ENCODE measurements at regions not wholly inside any gene's neighbourhood (a gene's known extent, or its start where the extent isn't known, plus 50 kb on each side); places are given as distances from the start of the nearest gene placed in this dataset.
"Not testable (repeated sequence)": the region's sequence is repeated elsewhere in the genome, so short reads cannot be mapped to it uniquely, and the experiment has no call there.

- DNase-seq (ENCODE audit: low read depth), result no peak
Measured at GRCh38 chr17:45649796-45650195, 134.3 kb upstream of the CRHR1 start.

GRCh38 chr17:45650561-45650960 lies 133.6 kb upstream of the CRHR1 start:
- DNase-seq (ENCODE audit: low read depth), result no peak

- no peak for DNase-seq (ENCODE audit: low read depth)
Measured at GRCh38 chr17:45651145-45651709, 132.9 kb upstream of the CRHR1 start.

GRCh38 chr17:45653616-45654015 lies 130.5 kb upstream of the CRHR1 start:
- no peak for DNase-seq (ENCODE audit: low read depth)

GRCh38 chr17:45656527-45657181 lies 127.5 kb upstream of the CRHR1 start:
- DNase-seq (ENCODE audit: low read depth), result no peak

GRCh38 chr17:45660474-45660873 lies 123.6 kb upstream of the CRHR1 start:
- no peak for DNase-seq (ENCODE audit: low read depth)

GRCh38 chr17:45662432-45662831 lies 121.7 kb upstream of the CRHR1 start:
- DNase-seq (ENCODE audit: low read depth), result no peak

GRCh38 chr17:45663772-45664171 lies 120.3 kb upstream of the CRHR1 start:
- no peak for DNase-seq (ENCODE audit: low read depth)

GRCh38 chr17:45664921-45665320 lies 119.2 kb upstream of the CRHR1 start:
- DNase-seq (ENCODE audit: low read depth), result peak; percentile 40

- DNase-seq (ENCODE audit: low read depth), result no peak
Measured at GRCh38 chr17:45666046-45666600, 118.0 kb upstream of the CRHR1 start.

- no peak for DNase-seq (ENCODE audit: low read depth)
Measured at GRCh38 chr17:45666641-45667040, 117.5 kb upstream of the CRHR1 start.

GRCh38 chr17:45667591-45668171 lies 116.4 kb upstream of the CRHR1 start:
- DNase-seq (ENCODE audit: low read depth), result no peak

- DNase-seq (ENCODE audit: low read depth), result no peak
Measured at GRCh38 chr17:45668316-45668715, 115.8 kb upstream of the CRHR1 start.

- DNase-seq (ENCODE audit: low read depth), result no peak
Measured at GRCh38 chr17:45672301-45672700, 111.8 kb upstream of the CRHR1 start.

- no peak for DNase-seq (ENCODE audit: low read depth)
Measured at GRCh38 chr17:45672792-45673191, 111.3 kb upstream of the CRHR1 start.

GRCh38 chr17:45673759-45674158 lies 110.4 kb upstream of the CRHR1 start:
- DNase-seq (ENCODE audit: low read depth), result not testable (repeated sequence)

- DNase-seq (ENCODE audit: low read depth), result no peak
Measured at GRCh38 chr17:45675012-45675411, 109.1 kb upstream of the CRHR1 start.

GRCh38 chr17:45675892-45676291 lies 108.2 kb upstream of the CRHR1 start:
- DNase-seq (ENCODE audit: low read depth), result no peak

- DNase-seq (ENCODE audit: low read depth), result no peak
Measured at GRCh38 chr17:45676695-45677094, 107.4 kb upstream of the CRHR1 start.

- no peak for DNase-seq (ENCODE audit: low read depth)
Measured at GRCh38 chr17:45677770-45678169, 106.3 kb upstream of the CRHR1 start.

GRCh38 chr17:45679426-45679825 lies 104.7 kb upstream of the CRHR1 start:
- DNase-seq (ENCODE audit: low read depth), result no peak

- no peak for DNase-seq (ENCODE audit: low read depth)
Measured at GRCh38 chr17:45680360-45680759, 103.8 kb upstream of the CRHR1 start.

GRCh38 chr17:45681706-45682105 lies 102.4 kb upstream of the CRHR1 start:
- DNase-seq (ENCODE audit: low read depth), result no peak

All from CMK (cell line).